ENCODE measurements at regions not wholly inside any gene's neighbourhood (a gene's known extent, or its start where the extent isn't known, plus 50 kb on each side); places are given as distances from the start of the nearest gene placed in this dataset.

- TF ChIP-seq CTCF (IDR thresholded peaks at IDR 0.05) = no peak
- no peak for TF ChIP-seq POLR2A (IDR thresholded peaks at IDR 0.05)
These were observed 1012.4 kb upstream of the CRIM1 start for GRCh38 chr2:35343135-35343534.

All from tibial nerve (tissue), 3 donors.